ENCODE measurements at regions not wholly inside any gene's neighbourhood (a gene's known extent, or its start where the extent isn't known, plus 50 kb on each side); places are given as distances from the start of the nearest gene placed in this dataset.

DNA sequence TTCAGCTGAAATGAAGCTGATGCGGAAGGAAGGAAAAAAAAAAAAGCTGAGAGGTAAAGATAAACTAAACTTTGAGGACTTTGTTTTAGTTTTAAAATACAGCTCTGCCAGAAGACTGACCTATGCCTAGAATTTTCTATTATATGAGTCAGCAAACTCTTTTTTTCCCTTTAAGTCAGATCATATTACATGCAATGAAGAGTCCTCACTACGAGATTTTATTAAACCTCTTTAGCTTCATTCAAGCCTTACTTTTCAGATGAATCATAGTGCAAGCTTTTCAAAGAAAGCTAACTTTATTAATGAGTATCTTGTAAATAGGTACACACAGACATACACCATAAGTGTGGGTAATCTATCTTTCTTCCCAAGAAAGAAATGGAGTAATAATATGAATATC, 57.8 kb upstream of the FSCB start:
- Mint-ChIP-seq H3K4me1 (no peaks in the 10 kb centered on the region), H3K27ac (no peak overlapping the region), H3K4me3 (no peak overlapping the region), H3K27me3 (ENCODE audit: insufficient read depth) (no peaks in the 10 kb centered on the region), H3K9me3 (peaks cover 6% of the 10 kb centered on the region), H3K36me3 (ENCODE audit: low read depth) (no peaks in the 10 kb centered on the region)
- Histone ChIP-seq H3K9me3 (ENCODE audit: control insufficient read depth, low read length) (peaks cover 3% of the 10 kb centered on the region), H3K4me3 (ENCODE audit: low read length) (no peak overlapping the region), H3K27me3 (ENCODE audit: control insufficient read depth, insufficient read depth, low read length, poor library complexity, severe bottlenecking) (no peaks in the 10 kb centered on the region), H3K9ac (ENCODE audit: extremely low read depth, low read length, poor library complexity, severe bottlenecking) (no peak overlapping the region), H3K4me1 (ENCODE audit: control insufficient read depth, insufficient read depth, low read length) (no peaks in the 10 kb centered on the region), H3K27ac (ENCODE audit: low read depth, low read length) (no peak overlapping the region), H3K36me3 (ENCODE audit: control insufficient read depth, insufficient read depth, low read length) (no peaks in the 10 kb centered on the region)
- WGBS, 2 experiments (ENCODE audit: insufficient coverage in 1 of 2, insufficient read length in 1 of 2): 80% methylated on average over 2 of the region's 2 CpGs; no CpG with 5 or more reads in 1 of the 2 experiments
- no peak for DNase-seq
- no peak for TF ChIP-seq CTCF (conservative IDR thresholded peaks at IDR 0.05)
